GM23338 (cell line): ENCODE measurements at regions not wholly inside any gene's neighbourhood (a gene's known extent, or its start where the extent isn't known, plus 50 kb on each side); places are given as distances from the start of the nearest gene placed in this dataset.

Experiments used
- ATAC-seq: fragments of 200-7000 bp; cut with Tn5 transposase; 3 replicates; pipeline ENCODE4 v1.9.1; 2020
- DNase-seq: peaks from one replicate; pipeline ENCODE4 v3.0.0-alpha.2; 2015; ENCODE audit warnings: low spot score
- H2AFZ ChIP-seq: fragments of 200-600 bp; sonication (generic); 2 replicates; pipeline ENCODE4 v1.8.0; 2016; ENCODE audit warnings: antibody characterized with exemption, mild to moderate bottlenecking, moderate library complexity
- H3F3A ChIP-seq: fragments of 200-600 bp; sonication (generic); replicated peaks from 2 replicates; pipeline ENCODE4 v1.8.0; 2017; ENCODE audit warnings: antibody characterized with exemption, mixed run types, low read depth
- H3K27ac ChIP-seq: fragments of 200-600 bp; sonication (generic); 2 replicates; pipeline ENCODE4 v1.6.1; 2016; ENCODE audit warnings: low read depth
- H3K27me3 ChIP-seq: fragments of 200-600 bp; sonication (generic); 2 replicates; pipeline ENCODE4 v1.8.0; 2016; ENCODE audit warnings: mild to moderate bottlenecking, mixed run types, moderate library complexity; ENCODE audit not compliant: insufficient read depth
- H3K36me3 ChIP-seq: fragments of 200-600 bp; sonication (generic); 2 replicates; pipeline ENCODE4 v1.8.0; 2016; ENCODE audit warnings: mild to moderate bottlenecking; ENCODE audit not compliant: insufficient read depth
- H3K4me1 ChIP-seq: fragments of 200-600 bp; sonication (generic); 2 replicates; pipeline ENCODE4 v1.8.0; 2016; ENCODE audit warnings: mild to moderate bottlenecking, moderate library complexity; ENCODE audit not compliant: insufficient read depth
- H3K4me2 ChIP-seq: fragments of 200-600 bp; sonication (generic); 2 replicates; pipeline ENCODE4 v1.7.1; 2017; ENCODE audit warnings: mixed run types
- H3K4me3 ChIP-seq: fragments of 200-600 bp; sonication (generic); 2 replicates; pipeline ENCODE4 v1.6.1; 2016; ENCODE audit warnings: mixed run types
- H3K79me2 ChIP-seq: fragments of 200-600 bp; sonication (generic); replicated peaks from 2 replicates; pipeline ENCODE4 v1.8.0; 2017; ENCODE audit warnings: mild to moderate bottlenecking; ENCODE audit not compliant: insufficient read depth
- H3K9me2 ChIP-seq: fragments of 200-600 bp; sonication (generic); 2 replicates; pipeline ENCODE4 v1.8.0; 2017; ENCODE audit not compliant: insufficient read depth
- H4K20me1 ChIP-seq: fragments of 200-600 bp; sonication (generic); replicated peaks from 2 replicates; pipeline ENCODE4 v1.8.0; 2017; ENCODE audit warnings: mild to moderate bottlenecking; ENCODE audit not compliant: insufficient read depth
- H3K27ac Mint-ChIP-seq: 2 replicates; pipeline ENCODE4 v1.8.0; 2020; ENCODE audit warnings: inconsistent platforms, mild to moderate bottlenecking, moderate library complexity, mixed read lengths
- H3K27me3 Mint-ChIP-seq: 3 replicates; pipeline ENCODE4 v1.8.0; 2022; ENCODE audit warnings: low read depth, mild to moderate bottlenecking, moderate library complexity, mixed read lengths, inconsistent platforms; ENCODE audit not compliant: insufficient read depth, poor library complexity
- H3K36me3 Mint-ChIP-seq: 3 replicates; pipeline ENCODE4 v1.8.0; 2021; ENCODE audit warnings: low read depth, mild to moderate bottlenecking, inconsistent platforms, moderate library complexity, mixed read lengths
- H3K4me1 Mint-ChIP-seq: 3 replicates; pipeline ENCODE4 v1.8.0; 2020; ENCODE audit warnings: mild to moderate bottlenecking, inconsistent platforms, mixed read lengths
- H3K4me3 Mint-ChIP-seq: 3 replicates; pipeline ENCODE4 v1.8.0; 2021; ENCODE audit warnings: moderate library complexity, mild to moderate bottlenecking, inconsistent platforms, mixed read lengths
- H3K9me3 Mint-ChIP-seq: 3 replicates; pipeline ENCODE4 v1.8.0; 2020; ENCODE audit warnings: moderate library complexity, mild to moderate bottlenecking, inconsistent platforms, mixed read lengths
- CREB1 ChIP-seq: fragments of 250-450 bp; sonication (Bioruptor Pico); IDR thresholded peaks from 2 replicates; pipeline ENCODE4 v1.5.0; 2020; ENCODE audit warnings: low read depth, mild to moderate bottlenecking, moderate library complexity
- CTCF ChIP-seq, 2 experiments: fragments of 200-600 bp in 1 of 2; sonication (generic) in 1 of 2; conservative IDR thresholded peaks; 2 replicates each; pipeline versions ENCODE4 v1.5.1 to v1.6.1; 2016 to 2017; ENCODE audit warnings: antibody characterized with exemption in 2 of 2, low read depth in 2 of 2, mild to moderate bottlenecking in 2 of 2, moderate library complexity in 1 of 2
- EZH2 ChIP-seq: fragments of 200-600 bp; sonication (generic); IDR thresholded peaks from one replicate; pipeline ENCODE4 v1.8.0; 2017; ENCODE audit warnings: antibody characterized with exemption, mild to moderate bottlenecking, low read depth; ENCODE audit not compliant: unreplicated experiment
- EZH2phosphoT487 ChIP-seq: fragments of 200-600 bp; sonication (generic); IDR thresholded peaks from one replicate; pipeline ENCODE4 v1.8.1; 2018; ENCODE audit warnings: antibody characterized with exemption; ENCODE audit not compliant: unreplicated experiment
- NANOG ChIP-seq: IDR thresholded peaks from 2 replicates; pipeline ENCODE4 v1.6.1; 2016; ENCODE audit warnings: antibody characterized with exemption, borderline replicate concordance
- POLR2AphosphoS5 ChIP-seq: IDR thresholded peaks from 2 replicates; pipeline ENCODE4 v1.6.1; 2016; ENCODE audit warnings: antibody characterized with exemption, low read depth
- STAT1 ChIP-seq: IDR thresholded peaks from one replicate; pipeline ENCODE4 v1.6.1; 2016; ENCODE audit warnings: antibody characterized with exemption; ENCODE audit not compliant: unreplicated experiment
- ZNF114 ChIP-seq: fragments of 250-450 bp; sonication (Bioruptor Pico); IDR thresholded peaks from 2 replicates; pipeline ENCODE4 v1.5.0; 2020; ENCODE audit warnings: mild to moderate bottlenecking, moderate library complexity
- ZNF331 ChIP-seq: fragments of 250-450 bp; sonication (Bioruptor Pico); IDR thresholded peaks from 2 replicates; pipeline ENCODE4 v1.5.0; 2020; ENCODE audit warnings: low read depth, mild to moderate bottlenecking, moderate library complexity
- TF ChIP-seq, protein P1 (sequence below): fragments of 250-450 bp; sonication (Bioruptor Pico); IDR thresholded peaks from 2 replicates; pipeline ENCODE4 v1.5.0; 2020; ENCODE audit warnings: mild to moderate bottlenecking, moderate library complexity
- TF ChIP-seq, protein P2 (sequence below): IDR thresholded peaks from 2 replicates; pipeline ENCODE4 v1.6.1; 2016; ENCODE audit warnings: antibody characterized with exemption

GRCh38 chr3:182413682-182414081 lies 379.6 kb upstream of the ATP11B start (continued):
- TF ChIP-seq ZNF114 (CRISPR knock-in tag) (no peak), EZH2 (no peak), NANOG (no peak), POLR2AphosphoS5 (no peak)

- Histone ChIP-seq H3K27me3 (no peaks in the 10 kb centered on the region), H3K4me2 (no peak overlapping the region), H3K9me2 (no peaks in the 10 kb centered on the region), H3K4me1 (no peaks in the 10 kb centered on the region), H3F3A (no peaks in the 10 kb centered on the region), H2AFZ (peak overlapping the region; percentile 78; the same call in 1 of the 2 replicates), H4K20me1 (no peaks in the 10 kb centered on the region), H3K79me2 (no peaks in the 10 kb centered on the region), H3K36me3 (no peaks in the 10 kb centered on the region), H3K4me3 (no peak overlapping the region), H3K27ac (no peak overlapping the region)
- no peaks in the 10 kb centered on the region for H3K9me3 Mint-ChIP-seq
- no peak overlapping the region for H3K4me3 Mint-ChIP-seq
- H3K36me3 Mint-ChIP-seq: no peaks in the 10 kb centered on the region
- H3K27me3 Mint-ChIP-seq: peaks cover 3% of the 10 kb centered on the region
- ATAC-seq: no peak
- H3K27ac Mint-ChIP-seq: no peak overlapping the region
- H3K4me1 Mint-ChIP-seq: peaks cover 11% of the 10 kb centered on the region
- DNase-seq: no peak
- TF ChIP-seq EZH2phosphoT487 (no peak), POLR2AphosphoS5 (no peak), STAT1 (no peak), CREB1 (no peak), NANOG (no peak), ZNF114 (CRISPR knock-in tag) (no peak)
These were observed 378.7 kb upstream of the ATP11B start for GRCh38 chr3:182414586-182414985.

DNA sequence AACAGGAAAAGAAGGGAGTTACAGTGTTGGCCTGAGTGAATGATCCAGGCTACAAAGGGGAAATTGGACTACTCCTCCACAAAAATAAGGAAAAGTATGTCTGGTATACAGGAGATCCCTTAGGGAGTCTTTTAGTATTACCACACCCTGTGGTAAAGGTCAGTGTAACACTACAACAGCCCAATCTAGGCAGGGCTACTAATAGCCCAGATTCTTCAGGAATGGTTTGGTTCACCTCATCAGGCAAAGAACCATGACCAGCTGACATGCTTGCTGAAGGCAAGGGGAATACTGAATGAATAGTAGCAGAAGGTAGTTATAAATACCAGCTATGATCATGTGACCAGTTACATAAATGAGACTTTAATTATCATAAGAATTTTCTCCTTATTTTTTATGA lies 372.6 kb upstream of the ATP11B start:
- Histone ChIP-seq H2AFZ (no peak overlapping the region), H3K27ac (no peak overlapping the region), H3K4me1 (peaks cover 2% of the 10 kb centered on the region; the same call in 1 of the 2 replicates), H3K4me3 (no peak overlapping the region), H3K9me2 (no peaks in the 10 kb centered on the region), H3F3A (no peaks in the 10 kb centered on the region), H3K4me2 (no peak overlapping the region), H4K20me1 (no peaks in the 10 kb centered on the region), H3K36me3 (no peaks in the 10 kb centered on the region), H3K79me2 (no peaks in the 10 kb centered on the region), H3K27me3 (no peaks in the 10 kb centered on the region)
- DNase-seq (no peak), ATAC-seq (no peak)
- Mint-ChIP-seq H3K9me3 (0 out of 3 replicates have a peak, but pooled peaks cover 2% of the 10 kb centered on the region), H3K4me1 (peaks cover 1% of the 10 kb centered on the region), H3K36me3 (peaks cover 2% of the 10 kb centered on the region; the same call in 1 of the 3 replicates), H3K27ac (no peak overlapping the region), H3K4me3 (no peak overlapping the region), H3K27me3 (no peaks in the 10 kb centered on the region)
- no peak for TF ChIP-seq STAT1
- TF ChIP-seq EZH2: no peak
- TF ChIP-seq ZNF331: no peak
- TF ChIP-seq, protein P1, sequence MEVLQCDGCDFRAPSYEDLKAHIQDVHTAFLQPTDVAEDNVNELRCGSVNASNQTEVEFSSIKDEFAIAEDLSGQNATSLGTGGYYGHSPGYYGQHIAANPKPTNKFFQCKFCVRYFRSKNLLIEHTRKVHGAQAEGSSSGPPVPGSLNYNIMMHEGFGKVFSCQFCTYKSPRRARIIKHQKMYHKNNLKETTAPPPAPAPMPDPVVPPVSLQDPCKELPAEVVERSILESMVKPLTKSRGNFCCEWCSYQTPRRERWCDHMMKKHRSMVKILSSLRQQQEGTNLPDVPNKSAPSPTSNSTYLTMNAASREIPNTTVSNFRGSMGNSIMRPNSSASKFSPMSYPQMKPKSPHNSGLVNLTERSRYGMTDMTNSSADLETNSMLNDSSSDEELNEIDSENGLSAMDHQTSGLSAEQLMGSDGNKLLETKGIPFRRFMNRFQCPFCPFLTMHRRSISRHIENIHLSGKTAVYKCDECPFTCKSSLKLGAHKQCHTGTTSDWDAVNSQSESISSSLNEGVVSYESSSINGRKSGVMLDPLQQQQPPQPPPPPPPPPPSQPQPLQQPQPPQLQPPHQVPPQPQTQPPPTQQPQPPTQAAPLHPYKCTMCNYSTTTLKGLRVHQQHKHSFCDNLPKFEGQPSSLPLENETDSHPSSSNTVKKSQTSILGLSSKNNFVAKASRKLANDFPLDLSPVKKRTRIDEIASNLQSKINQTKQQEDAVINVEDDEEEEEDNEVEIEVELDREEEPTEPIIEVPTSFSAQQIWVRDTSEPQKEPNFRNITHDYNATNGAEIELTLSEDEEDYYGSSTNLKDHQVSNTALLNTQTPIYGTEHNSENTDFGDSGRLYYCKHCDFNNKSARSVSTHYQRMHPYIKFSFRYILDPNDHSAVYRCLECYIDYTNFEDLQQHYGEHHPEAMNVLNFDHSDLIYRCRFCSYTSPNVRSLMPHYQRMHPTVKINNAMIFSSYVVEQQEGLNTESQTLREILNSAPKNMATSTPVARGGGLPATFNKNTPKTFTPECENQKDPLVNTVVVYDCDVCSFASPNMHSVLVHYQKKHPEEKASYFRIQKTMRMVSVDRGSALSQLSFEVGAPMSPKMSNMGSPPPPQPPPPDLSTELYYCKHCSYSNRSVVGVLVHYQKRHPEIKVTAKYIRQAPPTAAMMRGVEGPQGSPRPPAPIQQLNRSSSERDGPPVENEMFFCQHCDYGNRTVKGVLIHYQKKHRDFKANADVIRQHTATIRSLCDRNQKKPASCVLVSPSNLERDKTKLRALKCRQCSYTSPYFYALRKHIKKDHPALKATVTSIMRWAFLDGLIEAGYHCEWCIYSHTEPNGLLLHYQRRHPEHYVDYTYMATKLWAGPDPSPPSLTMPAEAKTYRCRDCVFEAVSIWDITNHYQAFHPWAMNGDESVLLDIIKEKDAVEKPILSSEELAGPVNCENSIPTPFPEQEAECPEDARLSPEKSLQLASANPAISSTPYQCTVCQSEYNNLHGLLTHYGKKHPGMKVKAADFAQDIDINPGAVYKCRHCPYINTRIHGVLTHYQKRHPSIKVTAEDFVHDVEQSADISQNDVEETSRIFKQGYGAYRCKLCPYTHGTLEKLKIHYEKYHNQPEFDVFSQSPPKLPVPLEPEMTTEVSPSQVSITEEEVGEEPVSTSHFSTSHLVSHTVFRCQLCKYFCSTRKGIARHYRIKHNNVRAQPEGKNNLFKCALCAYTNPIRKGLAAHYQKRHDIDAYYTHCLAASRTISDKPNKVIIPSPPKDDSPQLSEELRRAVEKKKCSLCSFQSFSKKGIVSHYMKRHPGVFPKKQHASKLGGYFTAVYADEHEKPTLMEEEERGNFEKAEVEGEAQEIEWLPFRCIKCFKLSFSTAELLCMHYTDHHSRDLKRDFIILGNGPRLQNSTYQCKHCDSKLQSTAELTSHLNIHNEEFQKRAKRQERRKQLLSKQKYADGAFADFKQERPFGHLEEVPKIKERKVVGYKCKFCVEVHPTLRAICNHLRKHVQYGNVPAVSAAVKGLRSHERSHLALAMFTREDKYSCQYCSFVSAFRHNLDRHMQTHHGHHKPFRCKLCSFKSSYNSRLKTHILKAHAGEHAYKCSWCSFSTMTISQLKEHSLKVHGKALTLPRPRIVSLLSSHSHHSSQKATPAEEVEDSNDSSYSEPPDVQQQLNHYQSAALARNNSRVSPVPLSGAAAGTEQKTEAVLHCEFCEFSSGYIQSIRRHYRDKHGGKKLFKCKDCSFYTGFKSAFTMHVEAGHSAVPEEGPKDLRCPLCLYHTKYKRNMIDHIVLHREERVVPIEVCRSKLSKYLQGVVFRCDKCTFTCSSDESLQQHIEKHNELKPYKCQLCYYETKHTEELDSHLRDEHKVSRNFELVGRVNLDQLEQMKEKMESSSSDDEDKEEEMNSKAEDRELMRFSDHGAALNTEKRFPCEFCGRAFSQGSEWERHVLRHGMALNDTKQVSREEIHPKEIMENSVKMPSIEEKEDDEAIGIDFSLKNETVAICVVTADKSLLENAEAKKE (CRISPR knock-in tag): no peak
- TF ChIP-seq EZH2phosphoT487: no peak
- no peak for TF ChIP-seq CREB1
- no peak for TF ChIP-seq CTCF (conservative IDR thresholded peaks at IDR 0.05; ENCODE audit: low read depth in 2 of 2)
- no peak for TF ChIP-seq POLR2AphosphoS5
- TF ChIP-seq ZNF114 (CRISPR knock-in tag): no peak
- no peak for TF ChIP-seq NANOG
- TF ChIP-seq, protein P2, sequence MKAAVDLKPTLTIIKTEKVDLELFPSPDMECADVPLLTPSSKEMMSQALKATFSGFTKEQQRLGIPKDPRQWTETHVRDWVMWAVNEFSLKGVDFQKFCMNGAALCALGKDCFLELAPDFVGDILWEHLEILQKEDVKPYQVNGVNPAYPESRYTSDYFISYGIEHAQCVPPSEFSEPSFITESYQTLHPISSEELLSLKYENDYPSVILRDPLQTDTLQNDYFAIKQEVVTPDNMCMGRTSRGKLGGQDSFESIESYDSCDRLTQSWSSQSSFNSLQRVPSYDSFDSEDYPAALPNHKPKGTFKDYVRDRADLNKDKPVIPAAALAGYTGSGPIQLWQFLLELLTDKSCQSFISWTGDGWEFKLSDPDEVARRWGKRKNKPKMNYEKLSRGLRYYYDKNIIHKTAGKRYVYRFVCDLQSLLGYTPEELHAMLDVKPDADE: no peak
